Lung (tissue), 11 donors: ENCODE measurements at regions not wholly inside any gene's neighbourhood (a gene's known extent, or its start where the extent isn't known, plus 50 kb on each side); places are given as distances from the start of the nearest gene placed in this dataset.

ENCODE experiments used
- ATAC-seq: fragments of 200-7000 bp; cut with Tn5 transposase; one replicate; pipeline ENCODE4 v1.9.1; 2020; ENCODE audit warnings: moderate number of reproducible peaks; ENCODE audit not compliant: insufficient read depth, low FRiP score
- DNase-seq, 3 donors: peaks; one replicate each; pipeline ENCODE4 v3.0.0-alpha.2; 2013 to 2017
- H3K27ac ChIP-seq, 2 donors: one replicate each; pipeline ENCODE4 v1.5.1; 2013; ENCODE audit warnings: mild to moderate bottlenecking in 2 of 2, moderate library complexity in 2 of 2, control low read depth in 1 of 2, inconsistent platforms in 1 of 2, low read depth in 1 of 2, low read length in 1 of 2
- H3K27me3 ChIP-seq, 3 donors: one replicate each; pipeline ENCODE4 v1.5.1; 2013; ENCODE audit warnings: low read length in 2 of 3; ENCODE audit not compliant: control insufficient read depth in 3 of 3, insufficient read depth in 3 of 3
- H3K36me3 ChIP-seq, 4 donors: one replicate each; pipeline ENCODE4 v1.5.1; 2013; ENCODE audit warnings: low read length in 4 of 4, mild to moderate bottlenecking in 1 of 4, moderate library complexity in 1 of 4; ENCODE audit not compliant: control insufficient read depth in 4 of 4, insufficient read depth in 4 of 4
- H3K4me1 ChIP-seq, 5 donors: one replicate each; pipeline ENCODE4 v1.5.1; 2013; ENCODE audit warnings: low read length in 5 of 5, mild to moderate bottlenecking in 2 of 5, moderate library complexity in 1 of 5; ENCODE audit not compliant: control insufficient read depth in 5 of 5, insufficient read depth in 5 of 5
- H3K4me3 ChIP-seq: one replicate; pipeline ENCODE4 v1.5.1; 2013; ENCODE audit warnings: mild to moderate bottlenecking, control low read depth, moderate library complexity
- H3K9ac ChIP-seq, 2 donors: one replicate each; pipeline ENCODE4 v1.5.1; 2013; ENCODE audit warnings: low read length in 2 of 2, control low read depth in 1 of 2; ENCODE audit not compliant: insufficient read depth in 1 of 2
- H3K9me3 ChIP-seq, 4 donors: one replicate each; pipeline ENCODE4 v1.5.1; 2013; ENCODE audit warnings: low read length in 3 of 4, mild to moderate bottlenecking in 1 of 4, moderate library complexity in 1 of 4; ENCODE audit not compliant: control insufficient read depth in 4 of 4, insufficient read depth in 3 of 4
- CTCF ChIP-seq: IDR thresholded peaks from 2 replicates; pipeline ENCODE4 v1.5.1; 2012; ENCODE audit warnings: mild to moderate bottlenecking; ENCODE audit errors: control extremely low read depth, extremely low read depth
- WGBS, 2 donors: extraction: QIAGEN DNeasy Blood & Tissue Kit; methylation state at CpG; one replicate each; pipeline ENCODE4 v1.1.7; 2013; 5-methylcytosine and 5-hydroxymethylcytosine counted together
- donor health status: control.
- donor health status: control.
- donor health status: Bipolar disorder and iron deficiency.
- donor health status: healthy.
- donor health status: DM: yes; HTN: yes; CAD: no.

DNA sequence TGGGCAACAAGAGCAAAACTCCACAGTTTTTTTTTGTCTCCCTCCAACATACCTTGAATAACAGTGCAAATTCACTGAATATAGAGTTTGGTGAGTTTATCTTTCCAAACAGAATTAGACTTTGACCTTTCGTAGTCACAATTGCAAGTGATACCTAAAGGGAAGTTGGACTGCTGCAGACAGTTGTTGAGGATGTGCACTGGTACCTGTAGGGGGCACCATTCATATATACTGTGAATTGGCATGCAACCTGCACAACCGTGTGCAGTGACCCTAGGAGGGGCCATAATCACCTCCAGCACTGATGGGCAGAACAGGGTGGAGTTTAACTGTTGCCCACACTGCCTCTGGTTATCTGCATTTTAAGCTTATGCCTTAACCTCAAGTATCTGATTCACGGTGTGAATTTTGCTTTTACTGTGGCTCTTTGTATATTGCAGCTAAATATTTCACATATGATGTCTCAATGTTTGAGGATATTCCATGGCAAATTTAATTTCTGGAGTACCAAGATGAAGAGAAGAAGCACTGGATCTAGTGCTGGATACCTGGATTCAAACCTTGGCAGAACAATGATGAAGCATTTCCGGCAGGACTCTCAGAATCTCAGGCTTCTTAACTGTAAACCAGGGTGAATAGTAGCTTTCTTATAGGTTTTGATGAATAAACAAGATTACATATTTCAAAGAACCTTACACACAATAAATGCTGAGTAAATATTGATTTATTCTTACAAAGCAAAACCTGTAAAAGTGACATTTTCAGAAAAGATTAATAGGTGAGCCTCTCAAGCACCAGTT is 144.3 kb downstream of the ACTBL2 start:
- Histone ChIP-seq H3K36me3 (no peaks in the 10 kb centered on the region), H3K4me3 (no peak overlapping the region), H3K27ac (no peak overlapping the region), H3K9ac (no peak overlapping the region), H3K27me3 (no peaks in the 10 kb centered on the region), H3K9me3 (no peaks in the 10 kb centered on the region), H3K4me1 (peaks cover 0 to 3% (median 0%) of the 10 kb centered on the region in 5 donors)
- DNase-seq (no peak), ATAC-seq (no peak)
- 66 to 70% methylated on average over 4 of the region's 4 CpGs for WGBS, 2 donors
- TF ChIP-seq CTCF, result no peak

- TF ChIP-seq CTCF, result no peak
- H3K4me1 ChIP-seq, result peaks cover 0 to 14% (median 4%) of the 10 kb centered on the region in 5 donors
- ATAC-seq, result no peak
These were observed 147.4 kb downstream of the ACTBL2 start for GRCh38 chr5:57335092-57335660.

DNA sequence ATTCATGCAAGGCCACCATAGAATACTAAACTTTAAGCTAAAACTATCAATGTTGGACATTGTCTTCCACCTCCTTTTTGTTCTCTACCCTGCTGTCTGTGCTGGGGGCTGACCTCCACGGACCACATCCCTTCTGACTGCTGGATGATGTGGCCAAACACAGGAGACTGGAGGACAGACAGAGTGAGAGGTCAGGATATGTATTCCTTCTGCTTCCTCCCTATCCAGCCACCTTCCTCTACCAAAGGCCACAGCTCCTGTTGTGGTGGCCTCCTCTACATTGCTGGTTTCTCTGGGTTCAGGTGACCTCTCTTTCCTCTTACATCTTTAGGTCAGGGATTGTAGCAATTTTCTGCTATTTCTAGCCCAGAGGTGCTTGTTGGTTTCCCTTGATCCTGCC is 148.1 kb downstream of the ACTBL2 start:
- H3K9me3 ChIP-seq, result no peaks in the 10 kb centered on the region
- H3K27ac ChIP-seq, result no peak overlapping the region
- H3K9ac ChIP-seq, result no peak overlapping the region
- no peaks in the 10 kb centered on the region for H3K27me3 ChIP-seq
- no peak for TF ChIP-seq CTCF
- H3K36me3 ChIP-seq, result no peaks in the 10 kb centered on the region
- DNase-seq (no peak), ATAC-seq (no peak)
- 82 to 91% methylated on average over 1 of the region's 1 CpG for WGBS, 2 donors
- peaks cover 0 to 14% (median 4%) of the 10 kb centered on the region in 5 donors for H3K4me1 ChIP-seq
- H3K4me3 ChIP-seq, result no peak overlapping the region

More at GRCh38 chr5:57335092-57335660, 147.4 kb downstream of the ACTBL2 start:
- WGBS, 2 donors, result 41 to 71% methylated on average over 1 of the region's 1 CpG
- Histone ChIP-seq H3K27me3 (no peaks in the 10 kb centered on the region), H3K4me3 (no peak overlapping the region), H3K27ac (no peak overlapping the region), H3K9ac (no peak overlapping the region), H3K36me3 (no peaks in the 10 kb centered on the region), H3K9me3 (no peaks in the 10 kb centered on the region)
- DNase-seq, result no peak
